ENCODE measurements at regions not wholly inside any gene's neighbourhood (a gene's known extent, or its start where the extent isn't known, plus 50 kb on each side); places are given as distances from the start of the nearest gene placed in this dataset.

GRCh38 chr12:62001424-62001823 is 258.8 kb upstream of the USP15 start:
- TF ChIP-seq CTCF (optimal IDR thresholded peaks at IDR 0.05 in 1 of 3, IDR thresholded peaks at IDR 0.05 in 1 of 3, conservative IDR thresholded peaks at IDR 0.05 in 1 of 3; ENCODE audit: extremely low read depth in 1 of 3, insufficient read depth in 2 of 3, low read length in 3 of 3): no peak
- no peak for TF ChIP-seq EZH2 (IDR thresholded peaks at IDR 0.05; ENCODE audit: low read length)
